ENCODE measurements at regions not wholly inside any gene's neighbourhood (a gene's known extent, or its start where the extent isn't known, plus 50 kb on each side); places are given as distances from the start of the nearest gene placed in this dataset.
A peak's percentile ranks its signal among the peaks of the same experiment; 100 is the strongest.

DNA sequence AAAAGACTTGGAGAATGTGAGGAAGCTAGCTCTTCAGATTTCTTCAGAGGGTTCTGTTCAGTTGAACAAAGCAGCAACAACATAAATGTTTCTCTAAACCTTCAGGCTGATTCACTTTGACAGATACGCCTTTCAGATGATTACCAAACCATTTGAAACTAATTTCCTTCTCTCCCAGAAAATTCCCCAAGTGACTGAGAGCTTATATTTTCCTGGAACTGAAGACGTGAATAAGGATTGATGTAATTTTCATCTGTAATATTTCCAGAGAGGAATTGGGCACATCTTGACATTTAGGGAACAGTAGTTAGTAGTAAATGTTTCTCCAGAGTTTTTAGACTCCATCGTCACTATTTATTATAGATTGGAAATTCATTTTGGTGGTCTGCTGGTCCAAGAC lies 108.6 kb upstream of the AADACL2 start:
- Histone ChIP-seq H3K9me2 (ENCODE audit: insufficient read depth) (no peaks in the 10 kb centered on the region; the same call in 1 of the 2 replicates), H3K79me2 (ENCODE audit: insufficient read depth) (no peaks in the 10 kb centered on the region), H3K4me1 (ENCODE audit: insufficient read depth) (no peaks in the 10 kb centered on the region), H3F3A (ENCODE audit: insufficient read depth) (no peaks in the 10 kb centered on the region), H3K9ac (no peak overlapping the region), H3K27ac (no peak overlapping the region), H3K9me3 (ENCODE audit: low read depth) (no peaks in the 10 kb centered on the region), H3K36me3 (ENCODE audit: low read depth) (no peaks in the 10 kb centered on the region), H2AFZ (peak overlapping the region; percentile 25; the same call in 1 of the 2 replicates), H3K4me2 (ENCODE audit: unreplicated experiment) (no peak overlapping the region), H4K20me1 (ENCODE audit: insufficient read depth) (no peaks in the 10 kb centered on the region), H3K27me3 (replicated peaks; ENCODE audit: insufficient read depth) (no peaks in the 10 kb centered on the region), H3K4me3 (no peak overlapping the region)
- peak; percentile 9 for DNase-seq
- no peak for TF ChIP-seq EZH2phosphoT487 (IDR thresholded peaks at IDR 0.05; ENCODE audit: insufficient read depth, low read depth)
- TF ChIP-seq EZH2 (IDR thresholded peaks at IDR 0.05; ENCODE audit: insufficient read depth, poor library complexity, severe bottlenecking) = no peak
- WGBS, 2 experiments (ENCODE audit: low coverage in 1 of 2, low lambda C conversion rate in 2 of 2, missing lambda C conversion rate in 2 of 2) = 18 to 33% methylated on average over 3 of the region's 3 CpGs
- in situ Hi-C loops (cut with MboI) = no loop called here

- no peak for TF ChIP-seq EZH2phosphoT487 (IDR thresholded peaks at IDR 0.05; ENCODE audit: insufficient read depth, low read depth)
- no peak for TF ChIP-seq EZH2 (IDR thresholded peaks at IDR 0.05; ENCODE audit: insufficient read depth, poor library complexity, severe bottlenecking)
- Histone ChIP-seq H3K9ac (no peak overlapping the region), H3K4me2 (ENCODE audit: unreplicated experiment) (no peak overlapping the region), H3K79me2 (ENCODE audit: insufficient read depth) (no peaks in the 10 kb centered on the region), H3K9me2 (ENCODE audit: insufficient read depth) (no peaks in the 10 kb centered on the region), H3K4me3 (no peak overlapping the region), H3K36me3 (ENCODE audit: low read depth) (no peaks in the 10 kb centered on the region), H3K27me3 (replicated peaks; ENCODE audit: insufficient read depth) (no peaks in the 10 kb centered on the region), H3K4me1 (ENCODE audit: insufficient read depth) (no peaks in the 10 kb centered on the region), H4K20me1 (ENCODE audit: insufficient read depth) (no peaks in the 10 kb centered on the region), H3K27ac (no peak overlapping the region), H3K9me3 (ENCODE audit: low read depth) (no peaks in the 10 kb centered on the region), H3F3A (ENCODE audit: insufficient read depth) (no peaks in the 10 kb centered on the region), H2AFZ (no peak overlapping the region)
- no peak for DNase-seq
- in situ Hi-C loops (cut with MboI) = no loop called here
Observed at GRCh38 chr3:151620071-151620470, 113.7 kb upstream of the AADACL2 start.

DNA sequence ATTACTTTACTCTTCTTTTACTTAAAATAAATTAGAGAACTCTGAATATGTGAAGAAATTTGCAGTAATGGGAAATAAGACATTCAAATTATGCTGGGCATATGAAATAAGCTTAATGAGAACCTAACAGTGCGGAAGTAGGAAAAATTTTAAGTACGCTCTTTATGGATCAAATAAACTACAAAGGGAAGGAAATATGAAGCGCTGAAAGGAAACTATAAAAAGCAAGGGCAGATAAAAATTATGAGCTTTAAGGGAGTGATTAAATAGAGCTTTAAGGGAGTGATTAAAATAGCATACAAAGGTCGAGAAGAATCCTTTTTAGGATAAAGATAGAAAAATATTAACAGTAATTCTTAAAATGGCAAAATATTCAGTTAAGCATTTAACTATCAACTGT lies 118.3 kb upstream of the AADACL2 start:
- no peaks in the 10 kb centered on the region for H3K79me2 ChIP-seq (ENCODE audit: insufficient read depth)
- H2AFZ ChIP-seq = no peak overlapping the region
- no peak overlapping the region for H3K27ac ChIP-seq
- no peaks in the 10 kb centered on the region for H3K9me2 ChIP-seq (ENCODE audit: insufficient read depth)
- H3K27me3 ChIP-seq (replicated peaks; ENCODE audit: insufficient read depth) = no peaks in the 10 kb centered on the region
- 56 to 57% methylated on average over 4 of the region's 4 CpGs for WGBS, 2 experiments (ENCODE audit: low coverage in 1 of 2, low lambda C conversion rate in 2 of 2, missing lambda C conversion rate in 2 of 2)
- H3K9ac ChIP-seq = no peak overlapping the region
- TF ChIP-seq EZH2 (IDR thresholded peaks at IDR 0.05; ENCODE audit: insufficient read depth, poor library complexity, severe bottlenecking) (no peak), EZH2phosphoT487 (IDR thresholded peaks at IDR 0.05; ENCODE audit: insufficient read depth, low read depth) (no peak)
- in situ Hi-C loops (cut with MboI) = no loop called here
- no peak overlapping the region for H3K4me3 ChIP-seq
- H3F3A ChIP-seq (ENCODE audit: insufficient read depth) = no peaks in the 10 kb centered on the region
- DNase-seq = no peak
- no peaks in the 10 kb centered on the region for H4K20me1 ChIP-seq (ENCODE audit: insufficient read depth)
- H3K4me1 ChIP-seq (ENCODE audit: insufficient read depth) = no peaks in the 10 kb centered on the region
- no peaks in the 10 kb centered on the region for H3K36me3 ChIP-seq (ENCODE audit: low read depth)
- H3K9me3 ChIP-seq (ENCODE audit: low read depth) = no peaks in the 10 kb centered on the region
- no peak overlapping the region for H3K4me2 ChIP-seq (ENCODE audit: unreplicated experiment)

DNA sequence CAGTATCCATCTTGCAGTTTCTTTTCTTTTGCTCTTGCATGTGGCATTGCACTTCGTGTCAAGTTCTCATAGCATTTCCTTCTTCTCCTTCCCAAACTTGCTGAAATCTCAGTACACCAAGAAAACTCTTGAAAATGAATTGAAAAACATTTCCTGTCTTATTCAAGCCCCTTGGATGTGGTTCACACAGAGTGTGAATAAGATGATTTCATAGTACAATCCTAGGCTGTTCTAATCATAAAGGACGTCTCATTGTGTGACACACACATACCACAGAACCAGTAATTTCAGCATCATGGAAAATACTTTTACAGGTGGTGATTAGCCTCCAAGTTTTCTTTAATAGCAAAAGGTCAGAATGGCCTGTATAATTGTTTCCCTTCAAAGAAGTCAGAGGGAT lies 121.6 kb upstream of the AADACL2 start:
- Histone ChIP-seq H3K9me3 (ENCODE audit: low read depth) (no peaks in the 10 kb centered on the region), H4K20me1 (ENCODE audit: insufficient read depth) (no peaks in the 10 kb centered on the region), H3K9ac (no peak overlapping the region), H3K27ac (no peak overlapping the region), H3K27me3 (replicated peaks; ENCODE audit: insufficient read depth) (no peaks in the 10 kb centered on the region), H3K4me1 (ENCODE audit: insufficient read depth) (no peaks in the 10 kb centered on the region), H3K9me2 (ENCODE audit: insufficient read depth) (no peaks in the 10 kb centered on the region), H3K4me3 (no peak overlapping the region), H3K36me3 (ENCODE audit: low read depth) (no peaks in the 10 kb centered on the region), H2AFZ (no peak overlapping the region), H3F3A (ENCODE audit: insufficient read depth) (no peaks in the 10 kb centered on the region), H3K4me2 (ENCODE audit: unreplicated experiment) (no peak overlapping the region), H3K79me2 (ENCODE audit: insufficient read depth) (no peaks in the 10 kb centered on the region)
- DNase-seq = peak; percentile 9
- in situ Hi-C loops (cut with MboI) = no loop called here
- TF ChIP-seq EZH2phosphoT487 (IDR thresholded peaks at IDR 0.05; ENCODE audit: insufficient read depth, low read depth) = no peak
- no peak for TF ChIP-seq EZH2 (IDR thresholded peaks at IDR 0.05; ENCODE audit: insufficient read depth, poor library complexity, severe bottlenecking)
- WGBS, 2 experiments (ENCODE audit: low coverage in 1 of 2, low lambda C conversion rate in 2 of 2, missing lambda C conversion rate in 2 of 2) = 9 to 10% methylated on average over 2 of the region's 2 CpGs

DNA sequence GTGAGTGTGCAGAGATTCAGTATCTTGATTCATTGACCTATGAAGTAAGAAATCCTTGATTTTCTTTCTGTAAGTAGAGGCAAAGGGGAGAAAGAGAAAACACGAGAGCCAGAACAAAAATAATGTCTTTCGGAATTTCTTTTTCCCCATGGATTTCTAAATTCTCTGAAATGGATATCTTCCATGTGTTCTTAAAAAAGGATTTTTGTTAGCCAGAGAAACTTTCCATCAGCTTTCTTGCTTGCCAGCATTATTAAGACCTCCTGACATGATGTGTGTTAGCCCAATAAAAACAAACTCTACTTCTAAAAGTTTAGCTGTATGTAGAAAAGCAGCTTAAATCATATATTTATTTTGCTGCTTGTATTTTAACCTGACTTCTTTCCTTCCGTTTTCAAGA lies 122.3 kb upstream of the AADACL2 start:
- Histone ChIP-seq H3K27me3 (replicated peaks; ENCODE audit: insufficient read depth) (no peaks in the 10 kb centered on the region), H3K9ac (no peak overlapping the region), H3K79me2 (ENCODE audit: insufficient read depth) (no peaks in the 10 kb centered on the region), H2AFZ (no peak overlapping the region), H4K20me1 (ENCODE audit: insufficient read depth) (no peaks in the 10 kb centered on the region), H3K4me2 (ENCODE audit: unreplicated experiment) (no peak overlapping the region), H3K36me3 (ENCODE audit: low read depth) (no peaks in the 10 kb centered on the region), H3K9me2 (ENCODE audit: insufficient read depth) (no peaks in the 10 kb centered on the region), H3K9me3 (ENCODE audit: low read depth) (no peaks in the 10 kb centered on the region), H3K4me3 (no peak overlapping the region), H3K4me1 (ENCODE audit: insufficient read depth) (no peaks in the 10 kb centered on the region), H3F3A (ENCODE audit: insufficient read depth) (no peaks in the 10 kb centered on the region), H3K27ac (no peak overlapping the region)
- TF ChIP-seq EZH2 (IDR thresholded peaks at IDR 0.05; ENCODE audit: insufficient read depth, poor library complexity, severe bottlenecking) = no peak
- TF ChIP-seq EZH2phosphoT487 (IDR thresholded peaks at IDR 0.05; ENCODE audit: insufficient read depth, low read depth) = no peak
- no peak for DNase-seq
- in situ Hi-C loops (cut with MboI) = no loop called here
- WGBS, 2 experiments (ENCODE audit: low coverage in 1 of 2, low lambda C conversion rate in 2 of 2, missing lambda C conversion rate in 2 of 2) = 19 to 22% methylated on average over 3 of the region's 3 CpGs
